Calu3 (cell line): ENCODE measurements at regions not wholly inside any gene's neighbourhood (a gene's known extent, or its start where the extent isn't known, plus 50 kb on each side); places are given as distances from the start of the nearest gene placed in this dataset.

Experiments used
- BruUV-seq: library from RNA; stranded (reverse); fragments of 400-500 nt; replicated peaks from 2 replicates; lab custom pipeline; 2021; lab: Mats Ljungman, UMichigan
- CTCF ChIA-PET: fragments of 300-600 bp; sonication (Branson Sonifier 250); formaldehyde crosslinking; loops from one replicate; lab custom pipeline; 2022; ENCODE audit warnings: antibody characterized with exemption; lab: Charles Lee
- DNase-seq: peaks from one replicate; pipeline ENCODE4 v3.0.0; 2022
- H3K27ac Mint-ChIP-seq: one replicate; pipeline ENCODE4 v1.8.0; 2022; ENCODE audit warnings: mixed read lengths; ENCODE audit not compliant: unreplicated experiment
- H3K27me3 Mint-ChIP-seq: one replicate; pipeline ENCODE4 v1.8.0; 2022; ENCODE audit warnings: mixed read lengths; ENCODE audit not compliant: unreplicated experiment
- H3K36me3 Mint-ChIP-seq: one replicate; pipeline ENCODE4 v1.8.0; 2022; ENCODE audit warnings: mild to moderate bottlenecking, moderate library complexity, mixed read lengths; ENCODE audit not compliant: insufficient read depth, unreplicated experiment
- H3K4me1 Mint-ChIP-seq: one replicate; pipeline ENCODE4 v1.8.0; 2022; ENCODE audit warnings: mild to moderate bottlenecking, low read depth, mixed read lengths; ENCODE audit not compliant: unreplicated experiment
- H3K4me3 Mint-ChIP-seq: one replicate; pipeline ENCODE4 v1.8.0; 2022; ENCODE audit warnings: mild to moderate bottlenecking, low read depth, moderate library complexity, mixed read lengths; ENCODE audit not compliant: unreplicated experiment
- H3K9me3 Mint-ChIP-seq: one replicate; pipeline ENCODE4 v1.8.0; 2022; ENCODE audit warnings: low read depth, mixed read lengths; ENCODE audit not compliant: unreplicated experiment
- intact Hi-C: fragments of 100-400 bp; cut with micrococcal nuclease; formaldehyde crosslinking; loops from one replicate; pipeline ENCODE4 v1.10.0; 2022; ENCODE audit not compliant: unreplicated experiment
- TF ChIP-seq, protein P1 (sequence below): fragments of 200-600 bp; IDR thresholded peaks from one replicate; pipeline ENCODE4 v1.8.0; 2022; ENCODE audit warnings: antibody characterized with exemption; ENCODE audit not compliant: unreplicated experiment

DNA sequence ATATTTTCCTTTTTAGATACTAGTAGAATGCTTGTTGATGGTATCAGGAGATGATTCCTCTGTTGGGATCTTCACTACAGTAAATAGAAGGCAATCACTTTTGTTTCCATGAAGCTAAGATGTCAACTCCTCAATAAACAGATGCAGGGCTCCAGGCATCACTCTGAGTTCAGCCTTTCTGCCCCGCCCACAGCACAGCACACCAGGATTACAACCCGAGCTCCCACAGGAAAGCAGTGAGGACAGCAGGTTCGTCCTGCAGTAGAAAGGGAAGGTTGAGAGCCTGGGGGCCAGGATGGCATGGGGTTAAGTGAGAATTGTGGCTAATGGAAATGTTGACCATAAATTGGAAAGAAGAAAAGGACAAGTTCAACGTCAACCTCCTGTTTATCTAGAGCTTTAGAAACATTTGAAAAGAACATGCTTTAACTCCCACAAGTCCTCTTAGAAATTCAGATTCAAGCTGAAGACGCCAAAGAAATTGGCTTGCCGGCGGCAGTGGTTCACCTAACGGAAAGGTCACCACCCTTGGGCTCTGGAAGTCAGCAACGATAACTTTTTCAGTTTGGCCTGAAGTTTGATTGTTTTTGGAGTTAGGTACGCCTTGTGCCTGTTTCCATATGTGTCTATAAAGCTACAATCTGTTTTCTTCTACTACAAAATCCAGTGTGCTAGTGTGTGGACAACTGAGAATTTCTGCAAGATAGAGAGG, 144.4 kb upstream of the PDE10A start:
- Mint-ChIP-seq H3K36me3 (no peaks in the 10 kb centered on the region), H3K9me3 (peaks cover 6% of the 10 kb centered on the region), H3K4me3 (no peak overlapping the region), H3K4me1 (no peaks in the 10 kb centered on the region), H3K27ac (no peak overlapping the region), H3K27me3 (peaks cover 95% of the 10 kb centered on the region)
- CTCF ChIA-PET, result no interaction called here
- no TSS peak for BruUV-seq
- TF ChIP-seq, protein P1, sequence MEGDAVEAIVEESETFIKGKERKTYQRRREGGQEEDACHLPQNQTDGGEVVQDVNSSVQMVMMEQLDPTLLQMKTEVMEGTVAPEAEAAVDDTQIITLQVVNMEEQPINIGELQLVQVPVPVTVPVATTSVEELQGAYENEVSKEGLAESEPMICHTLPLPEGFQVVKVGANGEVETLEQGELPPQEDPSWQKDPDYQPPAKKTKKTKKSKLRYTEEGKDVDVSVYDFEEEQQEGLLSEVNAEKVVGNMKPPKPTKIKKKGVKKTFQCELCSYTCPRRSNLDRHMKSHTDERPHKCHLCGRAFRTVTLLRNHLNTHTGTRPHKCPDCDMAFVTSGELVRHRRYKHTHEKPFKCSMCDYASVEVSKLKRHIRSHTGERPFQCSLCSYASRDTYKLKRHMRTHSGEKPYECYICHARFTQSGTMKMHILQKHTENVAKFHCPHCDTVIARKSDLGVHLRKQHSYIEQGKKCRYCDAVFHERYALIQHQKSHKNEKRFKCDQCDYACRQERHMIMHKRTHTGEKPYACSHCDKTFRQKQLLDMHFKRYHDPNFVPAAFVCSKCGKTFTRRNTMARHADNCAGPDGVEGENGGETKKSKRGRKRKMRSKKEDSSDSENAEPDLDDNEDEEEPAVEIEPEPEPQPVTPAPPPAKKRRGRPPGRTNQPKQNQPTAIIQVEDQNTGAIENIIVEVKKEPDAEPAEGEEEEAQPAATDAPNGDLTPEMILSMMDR, result no peak
- no peak for DNase-seq
- intact Hi-C loops, result no loop called here

DNA sequence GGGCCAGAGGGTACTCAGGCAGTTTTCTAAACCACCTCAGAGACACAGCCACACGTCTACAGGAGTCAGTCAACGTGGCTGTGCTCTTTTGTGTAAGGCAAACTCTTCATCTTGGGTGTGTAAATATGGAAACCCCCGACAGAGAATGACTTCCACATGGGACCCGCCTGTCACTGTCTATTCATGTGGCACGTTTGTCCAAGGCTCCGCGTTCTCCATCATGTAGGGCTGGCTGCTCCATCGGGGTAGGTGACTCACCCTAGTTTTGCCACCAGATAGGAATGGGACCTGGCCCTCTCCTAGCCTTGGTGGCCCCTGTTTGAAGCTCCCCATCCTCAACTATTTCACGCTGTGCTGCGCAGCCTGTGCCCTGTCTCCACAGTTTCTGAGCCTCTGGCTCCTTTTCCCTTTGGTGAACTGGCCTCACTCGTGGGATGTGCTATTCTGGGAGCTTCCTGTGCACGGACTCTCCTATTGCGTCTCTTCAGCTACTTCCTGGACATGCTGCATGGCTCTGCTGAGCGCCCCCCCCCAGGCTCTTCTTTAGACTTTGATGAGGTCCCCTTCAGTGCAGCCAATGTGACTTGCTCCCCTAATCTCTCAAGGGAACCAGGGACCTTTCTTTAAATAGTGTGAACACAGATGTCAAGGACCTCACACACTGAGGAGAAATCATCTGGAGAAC, 143.2 kb upstream of the PDE10A start:
- H3K9me3 Mint-ChIP-seq, result peaks cover 6% of the 10 kb centered on the region
- no peaks in the 10 kb centered on the region for H3K4me1 Mint-ChIP-seq
- H3K4me3 Mint-ChIP-seq, result no peak overlapping the region
- TF ChIP-seq, protein P1, result no peak
- CTCF ChIA-PET, result interaction anchor here (0.6 kb wide), 1 partner anchor 348 kb away, joined by 4 read pairs; no protein-coding TSS in a partner anchor
- no peak overlapping the region for H3K27ac Mint-ChIP-seq
- DNase-seq, result no peak
- H3K36me3 Mint-ChIP-seq, result no peaks in the 10 kb centered on the region
- H3K27me3 Mint-ChIP-seq, result peaks cover 99% of the 10 kb centered on the region
- intact Hi-C loops, result no loop called here
- no TSS peak for BruUV-seq

DNA sequence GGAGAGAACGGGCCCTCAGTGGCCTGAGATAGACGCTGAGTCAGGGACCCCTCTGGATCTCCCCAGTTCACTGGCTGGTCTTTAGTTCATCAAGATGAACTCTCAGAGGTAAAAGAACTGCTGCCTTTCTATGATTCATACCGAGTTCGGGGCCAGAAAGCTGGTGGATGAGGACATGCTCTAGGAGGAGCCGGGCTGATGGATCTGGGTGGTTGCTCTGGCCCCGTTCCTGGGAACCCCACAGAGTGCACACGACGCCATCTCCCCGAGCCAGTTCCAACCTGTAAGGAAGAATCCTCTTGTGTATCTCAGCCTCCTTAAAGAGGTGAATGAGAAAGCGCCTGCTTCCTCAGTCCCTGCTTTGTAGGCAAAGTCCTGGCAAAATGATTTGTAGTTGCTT, 142.6 kb upstream of the PDE10A start:
- peaks cover 99% of the 10 kb centered on the region for H3K27me3 Mint-ChIP-seq

DNA sequence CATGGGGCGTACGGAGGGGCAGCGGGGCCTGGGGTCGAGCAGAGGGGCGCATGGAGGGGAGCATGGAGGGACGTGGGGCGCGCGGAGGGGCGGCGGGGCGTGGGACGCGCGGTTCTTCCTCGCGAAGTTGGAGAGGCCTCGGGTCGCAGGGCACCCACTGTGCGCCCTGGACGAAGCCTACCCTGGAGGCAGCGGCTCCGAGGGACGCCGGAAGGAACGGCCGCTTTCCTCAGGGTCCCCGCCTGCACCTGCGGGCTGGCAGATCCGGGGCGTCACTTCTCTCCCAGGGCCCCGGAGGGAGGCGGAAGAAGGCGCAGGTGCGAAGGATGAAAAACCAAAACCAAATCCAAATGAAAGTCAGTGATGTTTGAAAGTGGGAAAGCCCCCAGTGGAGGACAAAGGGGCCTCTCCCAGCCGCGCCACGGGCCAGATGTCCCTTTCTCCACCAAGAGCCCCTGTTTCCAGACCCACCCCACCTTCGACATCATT, 142.1 kb upstream of the PDE10A start:
- DNase-seq, result no peak
- intact Hi-C loops, result no loop called here
- Mint-ChIP-seq H3K27ac (no peak overlapping the region), H3K27me3 (peaks cover 99% of the 10 kb centered on the region), H3K4me3 (no peak overlapping the region), H3K9me3 (peaks cover 3% of the 10 kb centered on the region), H3K4me1 (no peaks in the 10 kb centered on the region), H3K36me3 (no peaks in the 10 kb centered on the region)
- TF ChIP-seq, protein P1, result no peak
- CTCF ChIA-PET, result no interaction called here
- BruUV-seq, result no TSS peak

More for the DNA sequence above, 142.6 kb upstream of the PDE10A start:
- CTCF ChIA-PET, result interaction anchor here (0.6 kb wide), 1 partner anchor 348 kb away, joined by 4 read pairs; no protein-coding TSS in a partner anchor
- Mint-ChIP-seq H3K36me3 (no peaks in the 10 kb centered on the region), H3K27ac (no peak overlapping the region), H3K9me3 (peaks cover 5% of the 10 kb centered on the region), H3K4me3 (no peak overlapping the region), H3K4me1 (no peaks in the 10 kb centered on the region)
- TF ChIP-seq, protein P1, result no peak
- no TSS peak for BruUV-seq
- intact Hi-C loops, result no loop called here
- no peak for DNase-seq
